ENCODE measurements at regions not wholly inside any gene's neighbourhood (a gene's known extent, or its start where the extent isn't known, plus 50 kb on each side); places are given as distances from the start of the nearest gene placed in this dataset.

DNA sequence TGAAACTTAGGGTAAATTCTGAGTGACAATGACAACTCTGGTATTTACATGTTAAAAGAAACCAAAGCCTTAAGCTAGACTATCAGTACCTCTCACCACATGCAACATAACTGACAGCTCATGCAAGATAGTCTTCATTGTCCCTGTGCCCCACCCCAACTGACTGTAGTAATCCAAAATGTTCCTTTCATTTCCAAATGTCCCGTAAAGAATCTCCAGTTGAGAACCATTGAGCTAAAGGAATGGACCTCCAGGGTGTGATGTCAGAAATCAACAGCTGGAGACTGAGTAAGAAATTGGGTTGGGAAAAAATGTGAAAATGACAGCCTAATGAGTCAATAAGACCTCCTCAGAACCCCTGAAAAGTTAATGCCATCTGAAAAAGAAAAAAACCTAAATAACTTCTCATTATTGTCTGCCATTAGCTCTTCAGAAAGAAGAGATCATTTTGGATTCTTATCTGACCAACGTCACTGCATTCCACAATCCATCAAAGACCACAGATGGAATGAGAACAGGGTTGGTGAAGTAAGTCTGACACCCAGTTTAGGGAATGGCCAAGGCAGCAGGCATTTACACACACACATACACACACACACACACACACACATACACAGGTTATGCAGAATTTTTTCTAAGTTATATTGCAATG lies 51.7 kb upstream of the ACVR2A start:
- no peak for DNase-seq

DNA sequence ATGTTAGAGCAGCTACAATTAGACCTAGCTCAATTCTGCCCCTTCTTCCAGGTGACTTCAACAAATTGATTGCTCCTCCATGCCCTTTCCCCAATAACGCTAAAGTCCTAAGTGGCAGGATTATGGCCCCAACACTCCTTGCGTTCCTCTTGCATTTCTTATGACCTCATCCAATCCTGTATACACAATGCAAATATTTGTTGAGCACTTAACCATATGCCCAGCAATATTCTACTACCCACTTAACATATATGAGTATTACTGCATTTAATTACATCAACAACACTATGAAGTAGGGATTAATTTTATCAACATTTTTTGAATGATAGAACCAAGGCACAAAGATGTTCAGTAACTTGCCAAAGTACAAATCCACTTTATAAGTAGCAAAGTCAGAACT lies 54.2 kb upstream of the ACVR2A start:
- DNase-seq, result no peak

DNA sequence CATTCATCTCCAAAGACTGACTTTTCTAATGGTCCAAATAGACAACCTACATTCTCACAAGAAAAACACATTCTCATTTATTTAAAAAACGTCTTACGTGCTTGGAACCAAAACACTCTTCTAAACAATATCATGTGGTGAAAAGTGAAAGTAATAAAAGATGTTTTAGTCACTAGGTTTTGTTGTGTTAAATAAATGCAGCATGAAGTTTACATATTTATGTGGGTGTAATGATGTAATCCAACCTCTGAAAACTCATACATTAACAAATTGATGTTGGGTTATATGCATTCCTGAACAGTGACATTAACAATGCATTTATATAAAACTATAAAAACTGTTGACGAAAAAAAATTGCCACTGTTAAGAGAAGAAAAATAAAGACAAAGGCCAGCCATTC lies 55.1 kb upstream of the ACVR2A start:
- peak; percentile 9 to 16 for DNase-seq

DNA sequence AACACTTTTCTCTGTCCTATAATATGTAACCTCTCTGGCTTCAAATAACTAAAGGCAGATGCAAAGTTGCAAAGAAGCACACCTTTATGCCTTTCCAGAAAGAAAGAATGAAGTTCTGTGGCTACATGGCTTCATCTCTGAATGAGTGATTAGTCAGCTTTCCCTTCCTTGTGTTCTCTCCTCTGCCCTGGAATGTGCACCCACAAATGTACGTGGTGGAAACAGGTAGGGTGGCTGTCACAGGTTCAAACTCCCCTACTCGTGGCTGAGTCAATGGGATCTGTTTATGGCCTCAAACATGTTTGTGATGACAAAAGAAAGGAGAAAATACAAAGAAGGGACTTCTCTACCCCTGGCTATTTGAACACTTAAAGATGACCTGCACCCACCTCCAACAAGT lies 55.5 kb upstream of the ACVR2A start:
- no peak for DNase-seq

DNA sequence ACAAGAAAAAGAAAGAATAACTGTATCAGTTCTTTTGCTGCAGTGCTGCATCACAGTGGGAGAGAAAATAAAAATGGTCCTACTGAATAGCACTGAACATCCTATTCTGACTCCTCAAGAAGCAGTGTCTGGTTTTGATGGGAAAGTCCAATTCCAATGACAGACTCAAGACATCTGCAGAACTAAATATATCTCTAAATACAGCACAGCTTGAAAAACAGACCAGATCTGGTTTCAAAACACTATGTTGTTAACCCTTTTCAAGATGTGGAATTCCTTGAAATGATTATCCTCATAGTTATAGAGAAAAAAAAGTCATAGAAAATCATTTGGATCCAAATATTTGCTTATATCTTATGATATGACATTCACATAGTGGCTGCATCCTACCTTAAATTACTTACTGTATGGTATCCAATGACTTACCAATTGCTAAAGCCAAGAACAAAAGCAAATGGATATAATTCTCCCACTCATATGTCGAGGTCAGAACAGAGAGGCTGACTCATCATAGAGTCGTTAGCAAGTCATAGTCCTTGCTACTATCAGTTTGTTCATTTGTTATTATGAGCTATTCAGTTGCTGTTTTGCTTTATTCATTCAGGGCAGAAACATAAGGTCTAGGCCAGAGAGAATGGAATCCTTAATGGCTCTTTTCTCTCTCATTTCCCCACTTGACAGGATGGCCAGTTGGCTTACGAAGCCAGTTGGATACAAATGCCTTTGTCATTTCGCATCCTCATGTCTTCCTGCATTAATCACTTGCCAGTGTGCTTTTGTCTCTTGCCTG lies 62.5 kb upstream of the ACVR2A start:
- DNase-seq, result no peak

DNA sequence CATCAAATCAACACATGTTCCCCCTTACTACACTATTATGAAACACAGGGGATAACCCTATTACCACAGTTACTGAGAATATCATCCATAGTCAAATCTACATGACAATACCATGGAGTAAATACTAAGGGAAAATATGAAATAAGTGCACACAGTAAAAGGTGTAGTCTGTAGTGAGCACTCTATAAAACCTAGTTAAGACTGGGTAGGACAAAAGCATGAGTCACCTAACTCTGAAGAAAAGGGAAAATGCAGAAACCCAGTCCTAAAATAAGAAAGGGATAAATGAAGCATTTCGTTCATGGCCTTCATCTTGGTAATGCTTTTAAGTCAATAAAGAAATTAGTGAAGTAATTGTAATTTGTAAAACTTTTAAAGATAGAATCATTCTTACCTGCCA lies 65.4 kb upstream of the ACVR2A start:
- no peak for DNase-seq

DNA sequence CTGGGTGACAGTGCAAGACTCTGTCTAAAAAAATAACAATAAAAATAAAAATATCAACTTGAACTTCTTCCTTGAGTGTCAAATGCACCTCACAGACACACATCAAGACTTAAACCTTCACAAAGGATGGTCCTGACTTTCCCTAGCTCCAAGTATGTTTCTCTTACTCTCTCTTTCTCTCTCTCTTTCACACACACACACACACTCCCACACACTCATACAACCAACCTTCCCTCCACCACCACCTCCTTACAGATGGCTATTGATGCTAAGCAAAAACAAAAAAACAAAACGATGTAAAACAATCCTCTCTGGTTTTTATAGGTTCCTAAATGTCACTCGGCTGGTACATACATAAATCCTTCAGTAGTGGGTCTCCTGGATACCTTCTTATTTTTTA lies 67.4 kb upstream of the ACVR2A start:
- DNase-seq, result no peak

DNA sequence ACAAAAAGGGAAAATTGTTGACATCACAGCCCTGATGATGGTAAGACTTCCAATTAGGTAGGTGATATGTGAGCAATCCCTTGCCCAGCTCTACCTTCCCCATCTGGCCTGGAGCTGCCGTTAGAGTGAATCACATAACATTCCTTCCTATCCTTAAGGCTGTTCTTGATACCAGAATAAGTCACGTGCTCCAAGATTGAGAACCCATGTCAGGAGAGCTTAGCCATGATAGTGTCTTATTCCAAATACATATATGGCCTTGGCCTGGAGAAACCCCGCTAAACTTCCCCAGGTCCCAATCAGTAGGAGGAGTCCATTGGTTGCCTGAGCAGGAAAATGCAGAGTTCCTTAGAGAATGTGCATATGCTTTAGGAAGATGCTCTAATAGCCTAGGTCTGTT lies 70.0 kb upstream of the ACVR2A start:
- no peak for DNase-seq

DNA sequence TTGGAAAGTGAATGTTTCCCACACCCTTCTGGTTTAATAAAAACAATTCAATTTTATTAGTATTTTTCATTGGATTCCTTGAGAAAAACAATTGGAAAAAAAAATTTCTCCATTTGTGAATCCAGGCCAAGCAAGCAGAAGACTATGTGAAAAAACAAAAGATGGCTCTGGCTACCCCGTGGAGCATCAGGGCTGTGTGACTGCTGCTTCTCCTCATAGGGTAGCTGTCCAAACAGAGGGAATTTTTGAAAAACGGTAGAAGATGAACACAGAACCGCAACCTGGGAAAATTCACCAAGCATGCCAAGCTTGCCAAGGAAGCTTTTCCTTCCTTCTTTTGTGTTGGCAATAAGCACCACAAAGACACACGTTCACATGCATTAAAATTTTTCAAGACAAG lies 71.3 kb upstream of the ACVR2A start:
- no peak for DNase-seq

DNA sequence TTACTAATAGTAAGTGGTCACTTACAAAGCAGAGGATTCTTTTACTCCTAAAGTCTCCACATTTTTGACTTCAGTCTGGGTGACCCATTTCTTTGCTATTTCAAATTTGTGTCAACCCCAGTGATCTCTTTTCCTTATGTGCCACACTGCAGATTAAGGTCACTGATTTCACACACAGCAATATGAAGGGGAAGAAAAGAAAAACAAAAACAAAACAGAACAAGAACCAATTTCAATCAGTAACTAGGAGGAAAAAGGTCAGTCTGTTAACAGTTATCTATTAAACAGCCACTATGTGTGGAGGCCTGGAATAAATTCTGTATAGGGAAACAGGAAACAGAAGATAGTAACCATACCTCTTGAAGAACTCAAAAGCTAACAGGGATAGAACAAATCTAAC lies 72.0 kb upstream of the ACVR2A start:
- no peak for DNase-seq

DNA sequence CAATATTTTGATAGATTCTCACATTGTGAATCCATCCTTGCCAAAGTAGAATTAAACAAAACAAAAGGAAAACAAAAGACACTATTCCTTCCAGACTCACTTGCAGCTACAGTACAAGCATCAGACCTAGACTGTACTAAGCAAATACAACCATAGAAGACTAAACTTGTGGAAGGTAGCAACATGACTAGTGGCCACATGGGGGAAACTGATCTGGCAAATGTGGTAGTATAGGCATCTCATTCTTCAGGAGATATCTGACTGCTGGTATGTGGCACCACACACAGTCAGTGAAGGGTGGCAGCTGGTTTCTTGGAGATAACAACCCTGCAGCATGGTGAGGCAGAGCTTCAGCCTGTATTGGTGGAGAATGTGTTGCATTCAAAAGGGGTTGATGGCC lies 81.0 kb upstream of the ACVR2A start:
- no peak for DNase-seq

DNA sequence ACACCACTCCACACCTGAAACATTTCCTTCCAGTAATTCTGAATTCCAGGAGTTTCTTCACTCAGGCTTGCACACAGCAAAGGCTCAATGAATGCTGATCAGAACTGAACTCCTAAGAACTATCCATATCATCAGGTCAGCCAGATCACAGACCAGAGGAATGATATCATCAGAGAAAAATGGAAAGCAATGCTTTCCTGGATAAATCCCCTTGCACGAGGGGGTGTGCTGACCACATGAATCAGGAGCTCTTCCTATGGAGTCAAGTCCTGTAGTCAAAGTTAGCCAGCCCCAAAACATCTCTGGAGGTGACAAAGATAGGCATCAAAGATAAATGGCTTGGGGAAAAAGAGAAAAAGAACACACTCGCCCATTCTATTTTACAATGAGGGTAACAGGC lies 83.8 kb upstream of the ACVR2A start:
- DNase-seq, result no peak

DNA sequence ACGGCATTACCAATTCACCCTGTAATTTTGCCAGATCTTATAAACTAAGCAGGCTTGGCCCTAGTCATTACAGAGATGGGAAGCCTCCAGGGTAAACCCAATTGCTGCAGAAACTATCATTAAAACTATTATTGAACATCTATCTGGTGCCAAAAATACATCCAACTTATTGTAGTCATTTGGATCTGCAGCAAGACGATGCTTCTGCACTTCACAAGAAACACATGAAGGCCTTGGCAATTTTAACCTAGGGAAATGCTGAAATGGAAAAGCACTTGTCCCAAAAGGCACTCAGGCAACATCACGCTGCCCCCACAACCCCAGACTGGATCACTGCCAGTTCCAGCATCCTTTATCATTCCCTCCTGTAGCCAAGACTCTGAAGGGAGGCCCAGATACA lies 85.3 kb upstream of the ACVR2A start:
- DNase-seq, result no peak

DNA sequence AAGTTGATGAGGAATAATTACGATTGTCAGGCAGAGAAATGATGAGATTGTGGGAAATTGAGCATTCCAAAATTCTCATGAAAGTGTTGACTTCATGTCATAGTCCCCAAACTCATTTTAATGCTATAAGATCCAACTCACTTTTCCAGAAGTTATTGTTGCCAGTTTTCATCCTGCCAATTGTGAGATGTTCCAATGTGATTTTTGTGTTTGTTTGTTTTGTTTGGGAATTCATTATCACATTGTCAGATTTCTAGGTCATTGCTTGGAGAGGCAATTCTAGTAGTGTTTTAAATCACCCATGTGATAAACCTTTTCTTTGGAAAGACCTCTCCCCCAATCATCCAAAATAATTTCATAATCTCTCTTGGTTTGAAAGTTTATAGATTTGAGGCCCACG lies 86.0 kb upstream of the ACVR2A start:
- DNase-seq, result no peak

DNA sequence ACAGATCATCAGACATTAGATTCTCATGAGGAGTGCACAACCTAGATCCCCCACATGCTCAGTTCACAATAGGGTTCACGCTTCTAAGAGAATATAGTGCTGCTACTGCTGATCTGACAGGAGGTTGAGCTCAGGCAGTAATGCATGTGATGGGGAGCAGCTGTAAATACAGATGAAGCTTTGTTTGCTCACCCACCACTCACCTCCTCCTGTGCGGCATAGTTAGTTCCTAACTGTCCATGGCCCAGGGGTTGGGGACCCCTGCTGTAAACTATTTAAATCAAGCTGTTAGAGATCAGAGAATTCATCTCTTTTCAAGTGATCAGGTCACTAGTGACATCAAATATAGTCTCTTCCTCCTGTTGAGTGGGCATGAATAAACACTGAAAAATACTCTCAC lies 88.8 kb upstream of the ACVR2A start:
- DNase-seq, result no peak

DNA sequence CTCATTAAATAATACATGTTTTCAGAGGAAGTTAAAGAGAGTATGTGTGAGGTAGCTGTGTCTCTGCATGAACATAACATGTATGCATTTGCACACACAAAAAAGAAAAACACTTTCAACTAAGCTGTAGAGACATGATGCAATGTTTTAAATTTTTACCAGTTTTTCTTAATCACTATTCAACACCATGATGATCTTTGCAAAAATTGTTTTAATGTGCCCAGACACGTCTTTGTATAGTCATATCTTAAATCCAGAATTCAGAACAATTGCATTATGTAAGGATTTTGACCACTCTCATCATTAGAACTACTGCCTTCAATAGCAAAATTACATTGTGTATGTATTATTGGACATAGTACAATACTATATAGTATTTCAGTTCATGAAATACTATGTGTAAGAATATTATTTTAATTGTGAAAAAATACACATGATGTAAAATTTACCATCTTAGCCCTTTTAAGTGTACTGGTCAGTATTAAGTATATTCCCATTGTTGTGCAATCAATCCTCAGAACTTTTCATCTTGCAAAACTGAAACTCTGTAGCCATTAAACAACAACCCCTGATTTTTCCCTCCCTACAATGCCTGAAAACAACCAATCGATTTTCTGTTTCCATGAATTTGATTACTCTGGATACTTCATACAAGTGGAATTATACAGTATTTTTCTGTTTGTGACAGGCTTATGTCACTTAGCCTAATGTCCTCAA lies 104.5 kb upstream of the ACVR2A start:
- peak in 1 of 2 donors; percentile 9 for DNase-seq

DNA sequence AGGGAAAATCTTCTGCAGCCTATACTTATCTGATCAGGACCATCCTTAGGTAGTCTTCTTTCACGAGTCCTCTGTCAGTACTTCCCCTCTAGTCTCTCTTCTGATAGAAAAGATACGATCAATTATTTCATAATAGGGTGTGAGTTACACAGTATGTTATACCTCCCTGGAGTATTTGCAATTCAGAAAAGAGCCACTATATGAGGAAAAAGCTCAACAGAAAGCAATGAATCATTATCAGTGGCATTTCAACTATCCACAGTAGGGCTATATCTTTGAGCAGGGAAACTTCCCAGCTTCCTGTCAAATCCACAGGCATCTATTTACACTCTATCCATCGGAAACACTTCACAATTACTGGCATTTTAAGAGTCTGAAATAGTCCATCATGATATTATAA lies 105.3 kb upstream of the ACVR2A start:
- no peak for DNase-seq

DNA sequence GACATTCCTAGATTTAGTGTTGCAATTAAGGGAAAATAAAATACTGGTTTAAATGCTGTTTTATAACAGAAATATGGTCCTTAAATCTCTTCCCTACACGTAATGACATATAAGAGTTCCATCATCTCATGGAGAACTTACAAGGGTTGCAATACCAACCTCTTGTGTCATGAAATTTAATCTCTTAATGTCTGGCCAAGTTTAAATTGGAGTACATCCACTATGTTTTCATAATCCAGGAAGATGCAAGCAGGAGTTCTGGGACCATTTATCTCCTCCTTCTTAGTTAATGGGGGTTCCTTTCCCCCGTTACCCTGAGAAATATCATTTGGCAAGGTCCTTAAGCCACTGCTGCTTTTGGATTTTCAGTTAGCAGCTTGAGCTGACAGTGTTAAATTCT lies 126.0 kb upstream of the ACVR2A start:
- no peak for DNase-seq

DNA sequence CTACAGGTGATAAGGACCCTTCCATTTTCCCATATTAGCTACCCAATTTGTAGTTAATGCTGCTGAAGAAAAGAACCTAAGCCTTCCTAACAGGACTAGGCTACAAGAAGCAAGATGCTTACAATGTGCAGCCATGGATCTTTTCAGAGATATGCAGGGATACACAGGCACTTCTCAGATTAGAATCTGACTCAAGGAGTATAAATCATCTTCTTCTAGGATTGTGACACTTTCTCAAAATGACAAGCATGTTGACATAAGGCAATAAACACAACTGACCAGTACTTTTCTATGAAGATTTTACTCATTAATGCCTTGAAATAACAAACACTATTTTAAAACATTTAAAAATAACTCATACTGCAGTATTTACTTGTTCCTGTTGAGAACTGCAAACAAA lies 127.9 kb upstream of the ACVR2A start:
- no peak for DNase-seq

DNA sequence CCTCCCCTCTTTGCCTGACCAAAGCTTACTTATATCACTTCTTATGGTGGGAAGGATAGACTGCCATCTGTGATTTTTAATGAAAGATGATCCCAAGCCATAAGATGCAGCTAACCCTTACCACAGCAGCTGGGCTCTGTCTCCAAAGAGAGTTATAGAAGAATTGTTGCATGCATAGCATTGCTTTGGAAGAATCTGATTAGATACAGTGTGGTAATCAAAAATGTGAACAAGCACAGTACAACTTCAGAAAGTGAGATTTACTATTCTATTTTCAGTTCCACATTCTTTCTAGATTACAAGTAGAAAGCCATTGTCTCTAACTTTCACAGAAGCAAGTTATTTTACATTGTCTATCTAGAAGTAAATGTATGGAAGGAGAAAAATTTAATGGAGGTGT lies 129.0 kb upstream of the ACVR2A start:
- DNase-seq, result no peak

DNA sequence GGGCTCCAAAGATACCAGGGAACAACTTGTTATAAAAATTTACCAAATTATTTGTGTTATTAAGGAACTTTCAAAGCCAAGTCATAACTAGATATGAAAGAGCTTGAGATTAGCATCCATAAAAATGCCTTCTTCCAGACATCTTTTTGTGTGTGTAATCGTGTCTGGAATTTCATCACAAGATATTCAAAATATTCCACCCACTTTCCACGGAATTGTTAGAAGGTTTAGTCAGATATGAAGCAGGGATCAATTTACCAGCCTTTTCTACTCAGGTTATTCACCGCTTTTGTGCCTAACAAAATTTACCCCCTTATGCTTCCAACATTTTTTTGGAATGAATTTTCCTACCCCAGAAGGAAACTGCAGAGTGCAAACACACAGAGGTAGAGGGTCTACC lies 130.2 kb upstream of the ACVR2A start:
- DNase-seq, result no peak

DNA sequence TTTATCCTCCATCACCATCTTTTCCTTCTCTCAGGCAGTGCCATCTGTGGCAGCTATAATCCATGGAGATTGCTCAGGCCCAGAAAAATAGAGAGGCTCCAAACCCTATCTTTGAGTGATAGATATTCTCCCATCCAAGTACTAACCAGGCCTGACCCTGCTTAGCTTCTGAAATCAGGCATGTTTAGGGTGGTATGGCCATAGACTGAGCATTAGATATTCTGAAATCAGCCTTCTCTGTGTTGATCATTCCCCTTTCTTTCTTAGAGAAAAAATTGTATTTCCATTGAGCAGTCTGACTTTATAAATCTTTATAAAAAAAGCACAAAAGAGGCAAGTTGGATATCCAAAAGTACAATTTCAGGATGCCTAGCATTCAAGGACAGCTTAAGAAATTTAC lies 131.5 kb upstream of the ACVR2A start:
- no peak for DNase-seq

DNA sequence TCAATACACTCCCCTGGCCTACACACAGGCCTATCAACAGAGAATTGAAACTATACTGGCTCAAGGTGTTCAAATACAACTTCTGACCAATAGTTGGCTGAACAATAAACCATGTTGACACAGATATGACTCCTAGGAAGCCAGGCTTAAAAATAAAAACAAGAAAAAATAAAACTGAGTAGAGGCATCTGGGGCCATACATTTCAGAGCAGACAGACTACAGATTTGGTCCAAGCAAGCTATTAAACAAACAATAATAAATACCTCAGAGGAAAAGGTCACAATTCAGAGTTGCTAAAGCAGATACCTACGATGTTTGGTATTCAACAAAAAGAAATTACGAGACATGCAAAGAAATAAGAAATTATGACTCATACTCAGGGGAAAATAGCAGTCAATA lies 132.8 kb upstream of the ACVR2A start:
- DNase-seq, result no peak

DNA sequence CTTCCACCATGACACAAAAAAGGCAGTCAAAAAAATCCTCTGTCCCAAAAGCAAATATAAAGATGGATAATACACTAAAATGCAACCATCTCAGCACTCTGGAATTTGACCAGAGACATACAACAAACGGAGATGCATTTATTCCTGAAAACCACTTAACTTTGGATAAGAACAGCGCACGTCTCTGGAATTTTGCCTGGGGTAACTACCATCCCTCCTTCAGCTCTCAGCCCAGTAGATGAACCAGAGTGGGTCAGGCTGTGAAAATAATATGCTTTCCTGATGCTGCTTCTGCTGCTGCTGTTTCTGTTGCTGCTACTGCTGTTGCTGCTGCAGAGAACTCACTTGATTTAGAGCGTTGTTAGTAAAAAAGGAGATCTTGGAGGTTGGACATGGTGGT lies 133.8 kb upstream of the ACVR2A start:
- DNase-seq, result no peak
